ENCODE measurements at regions not wholly inside any gene's neighbourhood (a gene's known extent, or its start where the extent isn't known, plus 50 kb on each side); places are given as distances from the start of the nearest gene placed in this dataset.

GRCh38 chr5:174414315-174414710 lies 310.1 kb upstream of the MSX2 start:
- no peak for TF ChIP-seq CTCF (conservative IDR thresholded peaks at IDR 0.05; ENCODE audit: low read length)
- no peak for TF ChIP-seq EZH2phosphoT487 (IDR thresholded peaks at IDR 0.05; ENCODE audit: borderline replicate concordance, low read depth, low read length)

Measured in OCI-LY7 (cell line).